Thymus (tissue), 11 donors: ENCODE measurements at regions not wholly inside any gene's neighbourhood (a gene's known extent, or its start where the extent isn't known, plus 50 kb on each side); places are given as distances from the start of the nearest gene placed in this dataset.

Experiments used
- DNase-seq, 9 donors: peaks; one replicate each; pipeline ENCODE4 v3.0.0-alpha.2; 2013; ENCODE audit warnings: low spot score in 9 of 9, low read depth in 6 of 9, missing footprints in 1 of 9
- H3K27ac ChIP-seq, 2 donors: one replicate each; pipeline ENCODE4 v1.5.1; 2013; ENCODE audit warnings: control low read depth in 1 of 2, low read depth in 1 of 2, low read length in 1 of 2, mild to moderate bottlenecking in 1 of 2, moderate library complexity in 1 of 2
- H3K27me3 ChIP-seq, 2 donors: one replicate each; pipeline ENCODE4 v1.5.1; 2013; ENCODE audit warnings: low read length in 1 of 2; ENCODE audit not compliant: control insufficient read depth in 2 of 2, insufficient read depth in 1 of 2
- H3K36me3 ChIP-seq, 2 donors: one replicate each; pipeline ENCODE4 v1.5.1; 2013; ENCODE audit warnings: low read length in 1 of 2, mild to moderate bottlenecking in 1 of 2, moderate library complexity in 1 of 2; ENCODE audit not compliant: control insufficient read depth in 2 of 2, insufficient read depth in 2 of 2
- H3K4me1 ChIP-seq, 2 donors: one replicate each; pipeline ENCODE4 v1.5.1; 2013; ENCODE audit warnings: low read length in 2 of 2; ENCODE audit not compliant: control insufficient read depth in 2 of 2, insufficient read depth in 2 of 2
- H3K4me3 ChIP-seq, 2 donors: one replicate each; pipeline ENCODE4 v1.5.1; 2013; ENCODE audit warnings: low read length in 2 of 2, control low read depth in 1 of 2, mild to moderate bottlenecking in 1 of 2
- H3K9me3 ChIP-seq, 2 donors: one replicate each; pipeline ENCODE4 v1.5.1; 2013; ENCODE audit warnings: low read length in 1 of 2, mild to moderate bottlenecking in 1 of 2; ENCODE audit not compliant: control insufficient read depth in 2 of 2, insufficient read depth in 1 of 2
- WGBS: extraction: QIAGEN DNeasy Blood & Tissue Kit; methylation state at CpG from one replicate; pipeline ENCODE4 v1.1.7; 2013; 5-methylcytosine and 5-hydroxymethylcytosine counted together
- donor health status: healthy.

DNA sequence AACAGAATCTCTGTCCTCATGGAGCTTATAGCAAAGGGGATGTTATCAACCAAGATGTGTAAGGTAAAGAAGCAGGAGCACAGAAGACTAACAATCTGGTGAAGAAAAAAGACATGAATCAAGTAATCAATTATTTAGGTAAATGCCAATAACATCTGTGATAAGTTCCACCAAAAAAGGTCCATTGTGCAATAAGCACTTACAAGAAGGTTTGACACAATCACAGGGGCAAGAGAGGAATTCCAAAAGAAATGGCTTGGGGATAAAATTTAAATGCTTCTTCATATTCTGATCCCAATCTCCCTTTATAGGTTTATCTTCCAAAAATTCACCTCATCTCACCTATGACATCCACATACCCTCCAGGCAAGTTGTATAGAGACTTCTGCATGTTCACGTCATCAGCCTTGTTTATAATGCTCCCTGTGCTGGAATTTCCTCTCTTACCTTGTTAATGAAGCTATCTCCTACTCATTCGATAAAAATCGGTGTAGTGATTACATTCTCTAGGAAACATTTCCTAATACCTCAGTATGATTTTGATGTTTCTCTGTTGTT, 53.6 kb upstream of the DPT start:
- H3K4me3 ChIP-seq: no peak overlapping the region
- no peaks in the 10 kb centered on the region for H3K36me3 ChIP-seq
- no peak for DNase-seq
- no peak overlapping the region for H3K27ac ChIP-seq
- no peaks in the 10 kb centered on the region for H3K9me3 ChIP-seq
- 94% methylated on average over 3 of the region's 3 CpGs for WGBS
- no peaks in the 10 kb centered on the region for H3K27me3 ChIP-seq
- H3K4me1 ChIP-seq: no peaks in the 10 kb centered on the region

GRCh38 chr1:168783458-168784210, 54.6 kb upstream of the DPT start:
- Histone ChIP-seq H3K9me3 (no peaks in the 10 kb centered on the region), H3K4me1 (no peaks in the 10 kb centered on the region), H3K4me3 (no peak overlapping the region), H3K27me3 (no peaks in the 10 kb centered on the region), H3K36me3 (no peaks in the 10 kb centered on the region), H3K27ac (no peak overlapping the region)
- DNase-seq: no peak
- 92% methylated on average over 4 of the region's 4 CpGs for WGBS

GRCh38 chr1:168786476-168787330, 57.7 kb upstream of the DPT start:
- Histone ChIP-seq H3K27ac (no peak overlapping the region), H3K4me1 (no peaks in the 10 kb centered on the region), H3K27me3 (no peaks in the 10 kb centered on the region), H3K36me3 (no peaks in the 10 kb centered on the region), H3K4me3 (no peak overlapping the region), H3K9me3 (no peaks in the 10 kb centered on the region)
- 96% methylated on average over 4 of the region's 4 CpGs for WGBS
- no peak for DNase-seq

DNA sequence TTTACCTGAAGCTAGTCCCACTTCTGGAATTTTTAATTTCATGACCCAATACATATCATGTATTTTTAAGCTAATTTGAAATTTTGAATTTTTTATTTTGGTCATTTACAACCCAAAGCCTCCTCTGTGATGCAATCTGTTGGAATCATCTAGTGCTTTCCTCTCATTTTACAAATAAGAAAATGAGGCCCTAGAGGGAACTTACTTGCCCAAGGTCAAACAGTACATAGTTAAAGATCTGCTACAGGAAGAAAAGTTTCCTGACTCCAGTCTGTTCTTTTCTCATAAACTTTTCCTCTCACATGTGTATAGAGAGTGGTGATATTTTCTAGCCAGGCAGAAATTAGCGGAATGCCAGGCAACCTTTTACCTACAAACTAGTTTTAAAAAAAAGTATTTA, 59.3 kb upstream of the DPT start:
- no peaks in the 10 kb centered on the region for H3K36me3 ChIP-seq
- no peak overlapping the region for H3K27ac ChIP-seq
- no peaks in the 10 kb centered on the region for H3K9me3 ChIP-seq
- H3K27me3 ChIP-seq: no peaks in the 10 kb centered on the region
- DNase-seq: no peak
- no peaks in the 10 kb centered on the region for H3K4me1 ChIP-seq
- WGBS: 100% methylated on average over 1 of the region's 1 CpG
- H3K4me3 ChIP-seq: no peak overlapping the region

GRCh38 chr1:168789501-168789900, 60.5 kb upstream of the DPT start:
- WGBS: 96% methylated on average over 2 of the region's 2 CpGs
- H3K27me3 ChIP-seq: no peaks in the 10 kb centered on the region
- H3K9me3 ChIP-seq: no peaks in the 10 kb centered on the region
- H3K4me1 ChIP-seq: no peaks in the 10 kb centered on the region
- no peaks in the 10 kb centered on the region for H3K36me3 ChIP-seq
- H3K27ac ChIP-seq: no peak overlapping the region
- no peak for DNase-seq
- H3K4me3 ChIP-seq: no peak overlapping the region

GRCh38 chr1:168792142-168792541, 63.1 kb upstream of the DPT start:
- no peaks in the 10 kb centered on the region for H3K27me3 ChIP-seq
- no peaks in the 10 kb centered on the region for H3K36me3 ChIP-seq
- no peaks in the 10 kb centered on the region for H3K4me1 ChIP-seq
- no peak overlapping the region for H3K27ac ChIP-seq
- DNase-seq: no peak
- H3K4me3 ChIP-seq: no peak overlapping the region
- no peaks in the 10 kb centered on the region for H3K9me3 ChIP-seq
- WGBS: 95% methylated on average over 3 of the region's 3 CpGs

DNA sequence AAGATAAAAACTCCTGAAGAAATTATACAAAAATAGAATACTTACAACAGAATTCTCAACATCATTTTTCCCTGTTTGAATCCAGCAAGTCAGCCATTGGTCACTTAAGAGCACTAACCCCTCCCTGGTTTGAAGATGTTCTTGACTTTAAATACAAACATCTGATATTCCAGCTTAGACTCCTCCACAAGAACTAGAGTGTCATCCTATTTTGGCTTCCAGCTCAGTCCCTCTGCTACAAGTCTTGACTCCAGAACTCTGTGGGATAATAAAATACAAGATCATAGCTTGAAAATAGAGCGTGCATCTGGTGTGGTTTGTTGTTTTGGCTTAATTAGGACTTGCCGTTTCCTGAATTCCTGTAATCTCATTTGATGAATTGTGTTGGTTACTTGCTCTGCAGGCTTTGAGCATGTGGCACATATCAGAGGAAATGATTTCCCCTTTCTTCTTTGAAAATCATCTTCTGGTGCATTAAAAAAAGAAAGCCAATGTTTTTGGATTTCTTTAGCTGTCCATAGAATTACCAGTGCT, 63.7 kb upstream of the DPT start:
- no peaks in the 10 kb centered on the region for H3K9me3 ChIP-seq
- 15% methylated on average over 2 of the region's 2 CpGs for WGBS
- H3K27ac ChIP-seq: no peak overlapping the region
- H3K27me3 ChIP-seq: no peaks in the 10 kb centered on the region
- H3K4me1 ChIP-seq: no peaks in the 10 kb centered on the region
- DNase-seq: no peak
- no peaks in the 10 kb centered on the region for H3K36me3 ChIP-seq
- no peak overlapping the region for H3K4me3 ChIP-seq

- Histone ChIP-seq H3K36me3 (no peaks in the 10 kb centered on the region), H3K9me3 (no peaks in the 10 kb centered on the region), H3K27me3 (no peaks in the 10 kb centered on the region), H3K4me1 (no peaks in the 10 kb centered on the region), H3K27ac (no peak overlapping the region), H3K4me3 (no peak overlapping the region)
- no peak for DNase-seq
- WGBS: 96% methylated on average over 6 of the region's 6 CpGs
Measured at GRCh38 chr1:168794057-168794456, 65.1 kb upstream of the DPT start.

DNA sequence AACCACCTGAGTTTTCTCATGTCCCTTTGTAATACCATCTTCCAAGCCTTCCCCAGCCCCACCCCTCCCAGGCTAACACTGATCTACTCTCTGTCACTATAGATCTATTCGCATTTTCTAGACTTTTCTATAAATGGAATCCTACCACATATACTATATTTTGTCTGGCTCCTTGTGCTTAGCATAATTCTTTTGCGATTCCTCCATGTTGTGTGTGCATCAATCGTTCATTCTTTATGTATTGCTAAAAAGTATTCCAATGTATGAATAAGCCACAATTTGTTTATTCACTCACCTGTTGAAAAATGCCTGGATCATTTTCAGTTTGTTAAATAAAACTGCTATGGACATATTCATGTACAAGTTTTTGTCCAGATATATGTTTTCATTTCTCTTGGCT, 66.7 kb upstream of the DPT start:
- Histone ChIP-seq H3K9me3 (no peaks in the 10 kb centered on the region), H3K4me1 (no peaks in the 10 kb centered on the region), H3K27me3 (no peaks in the 10 kb centered on the region), H3K36me3 (no peaks in the 10 kb centered on the region), H3K27ac (no peak overlapping the region), H3K4me3 (no peak overlapping the region)
- DNase-seq: no peak
- 99% methylated on average over 3 of the region's 3 CpGs for WGBS
